ENCODE measurements at regions not wholly inside any gene's neighbourhood (a gene's known extent, or its start where the extent isn't known, plus 50 kb on each side); places are given as distances from the start of the nearest gene placed in this dataset.

DNA sequence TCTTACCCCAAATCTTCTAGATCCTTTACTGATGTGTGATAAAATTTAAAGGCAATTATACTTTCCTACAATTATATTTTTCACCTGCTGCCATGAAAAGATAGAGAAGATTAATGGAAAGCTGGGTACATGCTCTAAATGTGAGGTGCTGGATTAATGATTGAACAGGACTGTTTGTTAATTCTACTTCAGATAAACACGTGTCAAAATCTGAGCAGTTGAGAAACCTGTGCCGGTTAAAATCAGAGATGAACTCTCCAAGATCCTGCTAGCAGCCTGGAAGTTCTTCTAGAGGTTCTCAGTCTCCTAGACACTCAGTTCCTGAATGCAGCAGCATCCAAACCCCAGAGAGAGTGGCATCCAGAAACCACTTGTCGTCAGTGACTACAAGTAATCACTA lies 69.2 kb downstream of the INHBA start:
- TF ChIP-seq, protein P1, sequence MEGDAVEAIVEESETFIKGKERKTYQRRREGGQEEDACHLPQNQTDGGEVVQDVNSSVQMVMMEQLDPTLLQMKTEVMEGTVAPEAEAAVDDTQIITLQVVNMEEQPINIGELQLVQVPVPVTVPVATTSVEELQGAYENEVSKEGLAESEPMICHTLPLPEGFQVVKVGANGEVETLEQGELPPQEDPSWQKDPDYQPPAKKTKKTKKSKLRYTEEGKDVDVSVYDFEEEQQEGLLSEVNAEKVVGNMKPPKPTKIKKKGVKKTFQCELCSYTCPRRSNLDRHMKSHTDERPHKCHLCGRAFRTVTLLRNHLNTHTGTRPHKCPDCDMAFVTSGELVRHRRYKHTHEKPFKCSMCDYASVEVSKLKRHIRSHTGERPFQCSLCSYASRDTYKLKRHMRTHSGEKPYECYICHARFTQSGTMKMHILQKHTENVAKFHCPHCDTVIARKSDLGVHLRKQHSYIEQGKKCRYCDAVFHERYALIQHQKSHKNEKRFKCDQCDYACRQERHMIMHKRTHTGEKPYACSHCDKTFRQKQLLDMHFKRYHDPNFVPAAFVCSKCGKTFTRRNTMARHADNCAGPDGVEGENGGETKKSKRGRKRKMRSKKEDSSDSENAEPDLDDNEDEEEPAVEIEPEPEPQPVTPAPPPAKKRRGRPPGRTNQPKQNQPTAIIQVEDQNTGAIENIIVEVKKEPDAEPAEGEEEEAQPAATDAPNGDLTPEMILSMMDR (IDR thresholded peaks at IDR 0.05; ENCODE audit: low read depth, low read length, missing control alignments), result no peak
- no peak for DNase-seq (ENCODE audit: extremely low read depth, low read depth)

DNA sequence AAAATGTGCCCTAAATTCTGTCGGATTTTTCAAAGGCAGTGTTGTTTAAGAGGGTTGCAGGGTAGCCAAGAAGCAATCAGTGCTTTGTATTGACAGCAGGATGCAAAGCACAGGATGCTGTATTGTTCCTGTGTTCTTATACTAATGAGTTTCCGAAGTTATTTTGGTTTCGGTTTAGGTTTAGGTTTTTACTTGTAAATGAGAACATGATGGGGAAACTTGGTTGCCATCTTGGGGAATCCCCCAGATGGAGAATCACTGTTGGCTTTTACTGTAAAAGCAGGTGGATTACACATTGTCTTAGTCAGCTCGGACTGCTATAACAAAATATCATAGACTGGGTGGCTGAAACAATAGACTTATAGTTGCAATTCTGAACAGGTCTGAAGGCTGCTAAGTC lies 72.1 kb downstream of the INHBA start:
- TF ChIP-seq, protein P1 (IDR thresholded peaks at IDR 0.05; ENCODE audit: low read depth, low read length, missing control alignments), result no peak
- no peak overlapping the region for H3K4me3 ChIP-seq (replicated peaks; ENCODE audit: low read depth, low read length)
- no peak for DNase-seq (ENCODE audit: extremely low read depth, low read depth)

More for the DNA sequence above, 69.2 kb downstream of the INHBA start:
- no peak overlapping the region for H3K4me3 ChIP-seq (replicated peaks; ENCODE audit: low read depth, low read length)

DNA sequence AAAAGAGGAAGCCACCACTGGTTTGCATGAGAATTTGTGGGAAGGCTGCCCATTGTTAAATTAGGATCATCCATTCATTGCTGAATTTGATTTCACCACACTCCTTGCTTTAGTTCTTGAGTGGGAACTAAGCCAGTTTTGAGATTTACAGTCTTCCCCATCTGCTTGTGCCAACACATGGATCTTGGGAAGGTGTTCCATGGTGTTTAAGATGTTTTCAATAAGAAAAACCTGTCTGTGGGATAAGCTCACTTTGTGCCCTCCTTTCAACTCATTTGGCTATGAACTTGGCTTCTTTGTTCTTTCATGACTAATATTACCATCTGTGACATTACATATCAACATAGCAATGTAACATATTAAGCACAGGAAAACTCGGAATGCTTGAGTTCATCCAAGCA lies 73.2 kb downstream of the INHBA start:
- H3K4me3 ChIP-seq (replicated peaks; ENCODE audit: low read depth, low read length), result no peak overlapping the region
- DNase-seq (ENCODE audit: extremely low read depth, low read depth), result peak; percentile 56
- TF ChIP-seq, protein P1 (IDR thresholded peaks at IDR 0.05; ENCODE audit: low read depth, low read length, missing control alignments), result no peak

DNA sequence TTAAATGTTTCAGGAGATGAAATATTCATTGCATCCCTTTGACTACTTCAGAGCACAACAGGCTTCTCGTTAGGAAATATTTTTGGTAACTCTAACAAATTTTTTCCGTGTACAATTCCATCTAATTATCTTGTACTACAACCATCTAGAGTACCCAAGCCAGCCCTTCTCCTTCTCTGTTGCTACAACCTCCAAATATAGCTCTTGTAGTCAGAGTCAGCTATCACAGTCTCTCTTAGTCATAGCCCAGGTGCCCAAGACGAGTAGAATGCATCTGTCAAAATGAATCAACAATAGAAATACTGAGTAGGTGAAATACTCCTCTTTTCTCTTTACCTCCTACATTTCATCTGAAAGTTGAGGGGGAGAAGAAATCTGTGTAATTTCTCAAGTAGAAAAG lies 74.0 kb downstream of the INHBA start:
- DNase-seq (ENCODE audit: extremely low read depth, low read depth), result no peak
- TF ChIP-seq, protein P1 (IDR thresholded peaks at IDR 0.05; ENCODE audit: low read depth, low read length, missing control alignments), result no peak
- no peak overlapping the region for H3K4me3 ChIP-seq (replicated peaks; ENCODE audit: low read depth, low read length)

DNA sequence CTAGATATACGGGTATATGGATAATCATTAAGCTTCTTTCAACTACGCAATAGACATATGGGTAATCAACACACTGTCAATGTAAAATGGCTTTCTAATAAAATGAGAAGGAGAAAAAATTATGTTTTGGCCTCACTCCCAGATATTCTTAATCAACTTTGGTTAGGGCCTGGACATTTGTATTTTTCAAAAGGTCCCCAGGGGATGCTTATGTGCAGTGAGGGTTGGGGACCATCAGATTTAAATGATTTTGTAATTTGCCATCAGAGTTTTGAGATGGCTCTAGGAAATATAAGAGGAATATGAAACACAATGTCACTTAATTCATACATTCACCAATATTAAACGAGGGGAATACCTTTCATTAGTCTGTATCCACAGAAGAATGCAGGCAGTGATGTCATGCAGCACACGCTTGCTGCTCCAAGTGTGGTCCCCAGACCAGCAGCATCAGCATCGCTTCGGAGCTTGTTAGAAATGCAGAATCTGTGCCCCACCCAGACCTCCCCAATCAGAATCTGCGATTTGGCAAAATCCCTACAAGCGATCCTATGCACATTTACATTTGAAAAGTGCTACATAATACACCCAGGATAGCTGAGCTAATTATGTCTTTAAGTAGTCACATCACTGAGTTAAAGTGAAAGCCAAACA lies 75.1 kb downstream of the INHBA start:
- TF ChIP-seq, protein P1 (IDR thresholded peaks at IDR 0.05; ENCODE audit: low read depth, low read length, missing control alignments), result no peak
- DNase-seq (ENCODE audit: extremely low read depth, low read depth), result no peak

DNA sequence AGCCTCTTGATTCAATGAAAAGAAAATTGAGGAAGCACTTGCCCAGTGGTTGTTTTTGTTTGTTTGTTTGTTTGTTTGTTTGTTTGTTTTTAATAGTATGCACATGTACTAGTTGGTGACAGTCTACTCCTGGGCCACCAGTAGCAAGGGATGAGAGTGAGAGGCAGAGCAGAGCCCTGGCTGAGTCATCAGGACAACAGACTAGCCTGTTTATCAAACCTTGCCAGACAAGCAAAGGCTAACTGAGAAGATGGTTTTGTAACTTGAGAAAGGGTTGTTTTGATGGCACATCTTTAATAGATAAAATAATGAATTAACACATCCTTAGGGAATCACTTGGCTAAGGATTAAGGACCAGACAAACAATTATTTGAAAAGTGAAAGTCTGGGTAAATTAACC lies 78.1 kb downstream of the INHBA start:
- H3K4me3 ChIP-seq (replicated peaks; ENCODE audit: low read depth, low read length), result no peak overlapping the region
- TF ChIP-seq, protein P1 (IDR thresholded peaks at IDR 0.05; ENCODE audit: low read depth, low read length, missing control alignments), result no peak
- DNase-seq (ENCODE audit: extremely low read depth, low read depth), result peak; percentile 24

More for the DNA sequence above, 75.1 kb downstream of the INHBA start:
- H3K4me3 ChIP-seq (replicated peaks; ENCODE audit: low read depth, low read length), result no peak overlapping the region

Measured in HFF-Myc (cell line).